ENCODE measurements at regions not wholly inside any gene's neighbourhood (a gene's known extent, or its start where the extent isn't known, plus 50 kb on each side); places are given as distances from the start of the nearest gene placed in this dataset.

- Histone ChIP-seq H3K4me1 (no peaks in the 10 kb centered on the region), H3K9me3 (no peaks in the 10 kb centered on the region), H3K4me3 (no peak overlapping the region), H3K27me3 (no peaks in the 10 kb centered on the region), H3K36me3 (no peaks in the 10 kb centered on the region), H3K27ac (no peak overlapping the region)
- DNase-seq, result no peak
- intact Hi-C loops (cut with DNase I), result no loop called here
- TF ChIP-seq POLR2A (IDR thresholded peaks at IDR 0.05), result no peak
- WGBS, 2 donors, result 72 to 86% methylated on average over 1 of the region's 1 CpG
Measured at GRCh38 chr2:150020221-150020620, 432.6 kb upstream of the MMADHC start.

- Histone ChIP-seq H3K27me3 (no peaks in the 10 kb centered on the region), H3K9me3 (no peaks in the 10 kb centered on the region), H3K27ac (no peak overlapping the region), H3K4me1 (no peaks in the 10 kb centered on the region), H3K4me3 (no peak overlapping the region), H3K36me3 (no peaks in the 10 kb centered on the region)
- intact Hi-C loops (cut with DNase I), result no loop called here
- DNase-seq, result no peak
- WGBS, 2 donors, result 86 to 92% methylated on average over 3 of the region's 3 CpGs
- TF ChIP-seq CTCF (IDR thresholded peaks at IDR 0.05) (no peak), POLR2A (IDR thresholded peaks at IDR 0.05) (no peak)
Measured at GRCh38 chr2:150019063-150019462, 431.5 kb upstream of the MMADHC start.

DNA sequence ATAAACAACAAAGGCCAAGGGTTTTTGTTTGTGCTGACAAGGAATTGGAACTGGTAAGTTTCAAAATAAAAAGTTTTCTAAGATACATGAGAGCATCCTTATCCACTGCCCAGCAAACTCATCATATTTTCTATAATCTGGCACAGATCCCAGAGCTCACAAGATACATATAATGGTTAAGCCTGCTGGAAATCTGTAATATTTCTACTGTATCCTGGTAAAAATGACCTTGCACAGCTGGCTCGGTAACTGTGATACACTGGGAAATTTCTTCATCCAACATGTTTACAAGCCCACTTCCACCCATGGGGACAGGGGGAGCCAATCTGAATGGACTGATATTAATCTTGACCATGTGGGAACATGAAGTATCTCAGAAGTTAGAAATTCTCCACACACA lies 425.4 kb upstream of the MMADHC start:
- Histone ChIP-seq H3K36me3 (no peaks in the 10 kb centered on the region), H3K4me1 (no peaks in the 10 kb centered on the region), H3K27ac (no peak overlapping the region), H3K27me3 (no peaks in the 10 kb centered on the region), H3K4me3 (no peak overlapping the region), H3K9me3 (no peaks in the 10 kb centered on the region)
- no peak for TF ChIP-seq POLR2A (IDR thresholded peaks at IDR 0.05)
- no peak for TF ChIP-seq CTCF (IDR thresholded peaks at IDR 0.05)
- DNase-seq, result no peak
- intact Hi-C loops (cut with DNase I), result no loop called here
- WGBS, 2 donors, result 50 to 64% methylated on average over 1 of the region's 1 CpG

GRCh38 chr2:150011161-150011730 lies 423.7 kb upstream of the MMADHC start:
- 47 to 81% methylated on average over 3 of the region's 3 CpGs for WGBS, 2 donors
- intact Hi-C loops (cut with DNase I), result no loop called here
- no peak overlapping the region for H3K4me3 ChIP-seq
- no peak for DNase-seq
- no peak overlapping the region for H3K27ac ChIP-seq
- no peaks in the 10 kb centered on the region for H3K36me3 ChIP-seq
- H3K9me3 ChIP-seq, result no peaks in the 10 kb centered on the region
- H3K4me1 ChIP-seq, result no peaks in the 10 kb centered on the region
- H3K27me3 ChIP-seq, result no peaks in the 10 kb centered on the region
- TF ChIP-seq CTCF (IDR thresholded peaks at IDR 0.05) (no peak), POLR2A (IDR thresholded peaks at IDR 0.05) (no peak)

DNA sequence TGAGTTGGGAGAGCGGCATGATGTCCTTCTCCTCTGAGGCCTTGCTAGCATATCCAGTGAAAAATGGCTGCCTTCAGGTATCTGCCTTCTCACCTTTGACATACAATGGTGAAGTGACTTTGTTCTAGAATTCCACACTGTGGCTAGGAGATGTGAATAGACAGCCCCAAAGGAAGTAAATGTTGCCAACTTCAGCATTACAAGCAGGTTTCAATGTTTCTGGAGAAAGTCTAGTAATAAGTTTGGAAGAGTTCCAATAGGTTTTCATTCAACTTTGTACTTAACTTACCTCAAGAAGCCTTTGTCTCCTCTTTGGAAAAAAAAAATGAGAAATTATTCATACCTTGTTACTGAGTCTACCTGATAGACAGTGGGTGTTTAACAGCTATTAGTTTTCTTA lies 421.3 kb upstream of the MMADHC start:
- DNase-seq, result no peak

More for the DNA sequence above, 421.3 kb upstream of the MMADHC start:
- intact Hi-C loops (cut with DNase I), result no loop called here
- Histone ChIP-seq H3K4me1 (no peaks in the 10 kb centered on the region), H3K4me3 (no peak overlapping the region), H3K9me3 (no peaks in the 10 kb centered on the region), H3K27me3 (no peaks in the 10 kb centered on the region), H3K36me3 (no peaks in the 10 kb centered on the region), H3K27ac (no peak overlapping the region)
- 93 to 100% methylated on average over 1 of the region's 1 CpG for WGBS, 2 donors
- TF ChIP-seq POLR2A (IDR thresholded peaks at IDR 0.05) (no peak), CTCF (IDR thresholded peaks at IDR 0.05) (no peak)

Measured in esophagus squamous epithelium (tissue), 5 donors.